ENCODE measurements at regions not wholly inside any gene's neighbourhood (a gene's known extent, or its start where the extent isn't known, plus 50 kb on each side); places are given as distances from the start of the nearest gene placed in this dataset.

GRCh38 chr12:46896680-46897079 is 70.9 kb upstream of the SLC38A4 start:
- Histone ChIP-seq H3F3A (ENCODE audit: low read length, unreplicated experiment) (no peaks in the 10 kb centered on the region), H4K20me1 (ENCODE audit: low read length) (no peaks in the 10 kb centered on the region), H3K9me2 (replicated peaks; ENCODE audit: low read length) (no peaks in the 10 kb centered on the region), H3K79me2 (ENCODE audit: low read length) (no peaks in the 10 kb centered on the region), H3K9ac (ENCODE audit: low read length) (no peak overlapping the region), H3K27ac (ENCODE audit: low read length) (no peak overlapping the region), H3K4me1 (ENCODE audit: insufficient read depth, low read length) (no peaks in the 10 kb centered on the region), H2AFZ (ENCODE audit: low read length) (no peak overlapping the region), H3K27me3 (ENCODE audit: low read length) (no peaks in the 10 kb centered on the region), H3K36me3 (ENCODE audit: low read depth, low read length) (no peaks in the 10 kb centered on the region), H3K4me3 (ENCODE audit: low read length) (no peak overlapping the region), H3K4me2 (ENCODE audit: low read length) (no peak overlapping the region), H3K9me3 (ENCODE audit: low read length) (no peaks in the 10 kb centered on the region)
- ChIA-PET CTCF (no interaction called here), POLR2A (ENCODE audit: unreplicated experiment) (no interaction called here)
- intact Hi-C loops (cut with micrococcal nuclease) = no loop called here
- BruUV-seq (replicated peaks) = no TSS peak
- no peak for ATAC-seq
- DNase-seq = no peak
- TF ChIP-seq EZH2 (IDR thresholded peaks at IDR 0.05; ENCODE audit: low read length, unreplicated experiment) = no peak
- TF ChIP-seq EZH2phosphoT487 (IDR thresholded peaks at IDR 0.05; ENCODE audit: borderline replicate concordance, low read length) = no peak
- TF ChIP-seq, protein P1, sequence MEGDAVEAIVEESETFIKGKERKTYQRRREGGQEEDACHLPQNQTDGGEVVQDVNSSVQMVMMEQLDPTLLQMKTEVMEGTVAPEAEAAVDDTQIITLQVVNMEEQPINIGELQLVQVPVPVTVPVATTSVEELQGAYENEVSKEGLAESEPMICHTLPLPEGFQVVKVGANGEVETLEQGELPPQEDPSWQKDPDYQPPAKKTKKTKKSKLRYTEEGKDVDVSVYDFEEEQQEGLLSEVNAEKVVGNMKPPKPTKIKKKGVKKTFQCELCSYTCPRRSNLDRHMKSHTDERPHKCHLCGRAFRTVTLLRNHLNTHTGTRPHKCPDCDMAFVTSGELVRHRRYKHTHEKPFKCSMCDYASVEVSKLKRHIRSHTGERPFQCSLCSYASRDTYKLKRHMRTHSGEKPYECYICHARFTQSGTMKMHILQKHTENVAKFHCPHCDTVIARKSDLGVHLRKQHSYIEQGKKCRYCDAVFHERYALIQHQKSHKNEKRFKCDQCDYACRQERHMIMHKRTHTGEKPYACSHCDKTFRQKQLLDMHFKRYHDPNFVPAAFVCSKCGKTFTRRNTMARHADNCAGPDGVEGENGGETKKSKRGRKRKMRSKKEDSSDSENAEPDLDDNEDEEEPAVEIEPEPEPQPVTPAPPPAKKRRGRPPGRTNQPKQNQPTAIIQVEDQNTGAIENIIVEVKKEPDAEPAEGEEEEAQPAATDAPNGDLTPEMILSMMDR (conservative IDR thresholded peaks at IDR 0.05; ENCODE audit: low read depth, low read length) = no peak

- H3K4me2 ChIP-seq (ENCODE audit: low read length) = no peak overlapping the region
- no TSS peak for BruUV-seq (replicated peaks)
- H3K4me3 ChIP-seq (ENCODE audit: low read length) = no peak overlapping the region
- no peak overlapping the region for H3K9ac ChIP-seq (ENCODE audit: low read length)
- H3K36me3 ChIP-seq (ENCODE audit: low read depth, low read length) = no peaks in the 10 kb centered on the region
- intact Hi-C loops (cut with micrococcal nuclease) = no loop called here
- no peaks in the 10 kb centered on the region for H3K9me2 ChIP-seq (replicated peaks; ENCODE audit: low read length)
- no peaks in the 10 kb centered on the region for H3K4me1 ChIP-seq (ENCODE audit: insufficient read depth, low read length)
- no peaks in the 10 kb centered on the region for H3K27me3 ChIP-seq (ENCODE audit: low read length)
- no peaks in the 10 kb centered on the region for H3K9me3 ChIP-seq (ENCODE audit: low read length)
- ChIA-PET POLR2A (ENCODE audit: unreplicated experiment) (no interaction called here), CTCF (no interaction called here)
- ATAC-seq (no peak), DNase-seq (no peak)
- TF ChIP-seq EZH2 (IDR thresholded peaks at IDR 0.05; ENCODE audit: low read length, unreplicated experiment) (no peak), EZH2phosphoT487 (IDR thresholded peaks at IDR 0.05; ENCODE audit: borderline replicate concordance, low read length) (no peak)
- TF ChIP-seq, protein P1 (conservative IDR thresholded peaks at IDR 0.05; ENCODE audit: low read depth, low read length) = no peak
- no peaks in the 10 kb centered on the region for H3F3A ChIP-seq (ENCODE audit: low read length, unreplicated experiment)
- H3K79me2 ChIP-seq (ENCODE audit: low read length) = no peaks in the 10 kb centered on the region
- no peak overlapping the region for H2AFZ ChIP-seq (ENCODE audit: low read length)
- no peaks in the 10 kb centered on the region for H4K20me1 ChIP-seq (ENCODE audit: low read length)
- H3K27ac ChIP-seq (ENCODE audit: low read length) = no peak overlapping the region
Observed at GRCh38 chr12:46898152-46898931, 72.5 kb upstream of the SLC38A4 start.

DNA sequence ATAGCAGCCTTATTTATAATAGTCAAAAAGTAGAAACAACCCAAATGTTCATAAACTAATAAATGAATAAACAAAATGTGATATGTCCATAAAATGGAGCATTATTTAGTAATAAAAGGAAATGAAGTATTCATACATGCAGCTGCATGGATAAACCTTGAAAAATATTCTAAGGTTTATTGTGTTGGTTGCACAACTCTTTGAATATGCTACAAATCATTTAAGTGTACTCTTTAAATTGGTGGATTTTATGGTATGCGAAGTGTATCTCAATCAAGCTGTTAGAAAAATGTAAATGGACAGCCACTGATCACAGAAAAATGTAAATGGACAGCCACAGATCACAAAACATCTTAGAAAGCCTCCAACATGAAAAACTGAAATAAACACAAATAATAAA is 73.2 kb upstream of the SLC38A4 start:
- Histone ChIP-seq H3K27me3 (ENCODE audit: low read length) (no peaks in the 10 kb centered on the region), H3K79me2 (ENCODE audit: low read length) (no peaks in the 10 kb centered on the region), H3K27ac (ENCODE audit: low read length) (no peak overlapping the region), H3K9me2 (replicated peaks; ENCODE audit: low read length) (no peaks in the 10 kb centered on the region), H3F3A (ENCODE audit: low read length, unreplicated experiment) (no peaks in the 10 kb centered on the region), H3K4me3 (ENCODE audit: low read length) (no peak overlapping the region), H3K4me1 (ENCODE audit: insufficient read depth, low read length) (no peaks in the 10 kb centered on the region), H4K20me1 (ENCODE audit: low read length) (no peaks in the 10 kb centered on the region), H3K9ac (ENCODE audit: low read length) (no peak overlapping the region), H3K4me2 (ENCODE audit: low read length) (no peak overlapping the region), H3K36me3 (ENCODE audit: low read depth, low read length) (no peaks in the 10 kb centered on the region), H3K9me3 (ENCODE audit: low read length) (no peaks in the 10 kb centered on the region), H2AFZ (ENCODE audit: low read length) (no peak overlapping the region)
- TF ChIP-seq, protein P1 (conservative IDR thresholded peaks at IDR 0.05; ENCODE audit: low read depth, low read length) = no peak
- TF ChIP-seq EZH2phosphoT487 (IDR thresholded peaks at IDR 0.05; ENCODE audit: borderline replicate concordance, low read length) (no peak), EZH2 (IDR thresholded peaks at IDR 0.05; ENCODE audit: low read length, unreplicated experiment) (no peak)
- no TSS peak for BruUV-seq (replicated peaks)
- DNase-seq (no peak), ATAC-seq (no peak)
- POLR2A ChIA-PET (ENCODE audit: unreplicated experiment) = no interaction called here
- intact Hi-C loops (cut with micrococcal nuclease) = no loop called here
- CTCF ChIA-PET = no interaction called here

Measured in PC-3 (cell line).